CD4-positive, alpha-beta memory T cell (primary cell): ENCODE measurements at regions not wholly inside any gene's neighbourhood (a gene's known extent, or its start where the extent isn't known, plus 50 kb on each side); places are given as distances from the start of the nearest gene placed in this dataset.

Experiments used
- CTCF ChIA-PET: fragments of 350-600 bp; sonication (Branson Sonifier 250); formaldehyde crosslinking; loops from one replicate; lab custom pipeline; 2021; ENCODE audit warnings: inconsistent platforms; ENCODE audit not compliant: partially characterized antibody; lab: Charles Lee
- POLR2A ChIA-PET: fragments of 350-600 bp; sonication (Branson Sonifier 250); formaldehyde crosslinking; loops from one replicate; lab custom pipeline; 2021; ENCODE audit not compliant: partially characterized antibody; lab: Charles Lee
- DNase-seq, 5 donors: peaks; one replicate each; pipeline versions ENCODE4 v3.0.0 to v3.0.0-alpha.2; 2020 to 2022; ENCODE audit warnings: mixed read lengths in 1 of 5
- H3K27ac ChIP-seq: one replicate; pipeline ENCODE4 v1.7.0; 2013; ENCODE audit warnings: low read depth, low read length
- H3K27me3 ChIP-seq: 2 replicates; pipeline ENCODE4 v1.7.0; 2013; ENCODE audit warnings: mild to moderate bottlenecking, low read length, moderate library complexity; ENCODE audit not compliant: insufficient read depth
- H3K36me3 ChIP-seq: 2 replicates; pipeline ENCODE4 v1.7.0; 2013; ENCODE audit warnings: mild to moderate bottlenecking, low read length, moderate library complexity; ENCODE audit not compliant: insufficient read depth
- H3K4me1 ChIP-seq: 2 replicates; pipeline ENCODE4 v1.7.0; 2013; ENCODE audit warnings: mild to moderate bottlenecking, low read length, moderate library complexity; ENCODE audit not compliant: insufficient read depth
- H3K4me3 ChIP-seq, 2 donors: one replicate each; pipeline ENCODE4 v1.7.0; 2013; ENCODE audit warnings: low read length in 2 of 2, mild to moderate bottlenecking in 1 of 2
- H3K9me3 ChIP-seq, 2 donors: one replicate each; pipeline ENCODE4 v1.7.0; 2013; ENCODE audit warnings: low read length in 2 of 2, control low read depth in 1 of 2; ENCODE audit not compliant: control insufficient read depth in 1 of 2
- H3K27ac Mint-ChIP-seq, 7 donors: one replicate each; pipeline ENCODE4 v1.8.0; 2020 to 2021; ENCODE audit warnings: mixed read lengths in 7 of 7, mild to moderate bottlenecking in 6 of 7, inconsistent platforms in 3 of 7, moderate library complexity in 3 of 7
- H3K27me3 Mint-ChIP-seq, 2 donors: one replicate each; pipeline ENCODE4 v1.8.0; 2020 to 2021; ENCODE audit warnings: mixed read lengths in 2 of 2
- H3K36me3 Mint-ChIP-seq, 2 donors: one replicate each; pipeline ENCODE4 v1.8.0; 2020 to 2021; ENCODE audit warnings: mixed read lengths in 2 of 2, inconsistent platforms in 1 of 2, mild to moderate bottlenecking in 1 of 2
- H3K4me1 Mint-ChIP-seq, 4 donors: one replicate each; pipeline ENCODE4 v1.8.0; 2020 to 2021; ENCODE audit warnings: mixed read lengths in 4 of 4, mild to moderate bottlenecking in 1 of 4
- H3K4me3 Mint-ChIP-seq, 8 donors: one replicate each; pipeline ENCODE4 v1.8.0; 2020 to 2021; ENCODE audit warnings: mixed read lengths in 8 of 8, mild to moderate bottlenecking in 7 of 8, moderate library complexity in 6 of 8, inconsistent platforms in 3 of 8
- H3K9me3 Mint-ChIP-seq, 8 donors: one replicate each; pipeline ENCODE4 v1.8.0; 2020 to 2021; ENCODE audit warnings: mixed read lengths in 8 of 8, mild to moderate bottlenecking in 5 of 8, inconsistent platforms in 3 of 8, moderate library complexity in 1 of 8
- intact Hi-C: fragments of 100-400 bp; cut with micrococcal nuclease; formaldehyde crosslinking; loops from one replicate; pipeline ENCODE4 v1.15.1; 2023

GRCh38 chr11:95429376-95429907 lies 198.4 kb upstream of the SESN3 start:
- no peaks in the 10 kb centered on the region for H3K36me3 Mint-ChIP-seq
- POLR2A ChIA-PET, result no interaction called here
- H3K27me3 Mint-ChIP-seq, result peaks cover 0 to 2% of the 10 kb centered on the region in 2 donors
- H3K4me3 Mint-ChIP-seq, result no peak overlapping the region
- H3K9me3 Mint-ChIP-seq, result peaks cover 0 to 2% (median 0%) of the 10 kb centered on the region in 8 donors
- Histone ChIP-seq H3K36me3 (no peaks in the 10 kb centered on the region), H3K4me1 (no peaks in the 10 kb centered on the region), H3K9me3 (no peaks in the 10 kb centered on the region), H3K4me3 (no peak overlapping the region), H3K27me3 (no peaks in the 10 kb centered on the region), H3K27ac (no peak overlapping the region)
- no peak for DNase-seq
- H3K4me1 Mint-ChIP-seq, result peaks cover 2% of the 10 kb centered on the region in 4 donors
- CTCF ChIA-PET, result no interaction called here
- H3K27ac Mint-ChIP-seq, result no peak overlapping the region
- intact Hi-C loops, result no loop called here

DNA sequence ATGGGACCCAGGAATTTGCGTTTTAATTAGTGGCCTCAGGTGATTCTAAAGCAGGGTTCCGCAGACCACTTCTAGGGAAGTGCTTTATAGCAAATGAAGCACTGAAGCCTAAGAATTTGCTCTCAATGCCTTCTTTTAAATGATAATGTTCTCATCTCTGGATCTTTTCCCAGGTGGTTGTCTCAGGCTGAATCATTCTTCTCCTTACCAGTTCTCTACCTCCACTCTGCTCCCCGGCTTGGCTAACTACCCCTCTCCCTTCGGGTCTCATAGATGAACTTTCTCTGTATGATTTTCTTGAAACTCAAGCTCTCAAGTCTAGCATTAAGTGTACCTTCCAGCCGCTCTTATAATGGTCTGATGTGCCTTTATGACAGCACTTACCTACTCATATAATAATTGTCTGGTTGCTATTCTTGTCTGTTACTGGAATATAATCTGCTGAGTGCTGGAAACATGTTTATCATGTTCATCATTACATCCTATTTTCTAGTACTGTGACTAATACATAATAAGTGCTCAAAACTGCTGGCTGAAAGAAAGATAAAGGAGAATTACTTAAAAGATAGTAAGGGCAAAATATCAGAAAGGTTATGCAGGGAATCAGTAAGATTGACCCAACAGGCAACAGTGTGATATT lies 195.9 kb upstream of the SESN3 start:
- DNase-seq, result no peak
- H3K27ac Mint-ChIP-seq, result no peak overlapping the region
- POLR2A ChIA-PET, result no interaction called here
- peaks cover 0 to 2% of the 10 kb centered on the region in 2 donors for H3K27me3 Mint-ChIP-seq
- H3K9me3 Mint-ChIP-seq, result no peaks in the 10 kb centered on the region
- intact Hi-C loops, result no loop called here
- Histone ChIP-seq H3K36me3 (no peaks in the 10 kb centered on the region), H3K27me3 (no peaks in the 10 kb centered on the region), H3K4me3 (no peak overlapping the region), H3K4me1 (no peaks in the 10 kb centered on the region), H3K27ac (no peak overlapping the region), H3K9me3 (no peaks in the 10 kb centered on the region)
- no peaks in the 10 kb centered on the region for H3K36me3 Mint-ChIP-seq
- CTCF ChIA-PET, result no interaction called here
- no peaks in the 10 kb centered on the region for H3K4me1 Mint-ChIP-seq
- H3K4me3 Mint-ChIP-seq, result peak overlapping the region in 1 of 8 donors; percentile 2

DNA sequence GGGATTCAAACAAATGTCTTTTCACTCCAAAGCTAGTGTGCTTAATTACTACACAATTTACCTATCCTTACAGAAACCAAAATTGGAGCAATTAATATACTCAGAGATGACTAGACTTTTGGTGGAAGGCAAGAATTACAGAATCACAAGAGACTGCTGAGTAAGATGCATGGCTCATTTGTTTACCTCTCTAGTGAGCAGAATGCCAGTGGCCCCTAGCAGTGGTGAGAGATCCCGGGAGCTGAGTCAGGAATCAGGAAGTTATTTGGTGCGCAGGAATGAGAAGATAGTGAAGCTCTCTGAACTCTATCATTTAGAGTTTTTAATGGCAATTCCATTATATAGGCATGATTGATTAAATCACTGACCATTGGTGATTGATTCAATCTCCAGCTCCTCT lies 188.9 kb upstream of the SESN3 start:
- Mint-ChIP-seq H3K27me3 (no peaks in the 10 kb centered on the region), H3K4me3 (no peak overlapping the region), H3K4me1 (peaks cover 0 to 9% (median 4%) of the 10 kb centered on the region in 4 donors), H3K27ac (no peak overlapping the region), H3K9me3 (no peaks in the 10 kb centered on the region), H3K36me3 (no peaks in the 10 kb centered on the region)
- Histone ChIP-seq H3K9me3 (no peaks in the 10 kb centered on the region), H3K27ac (no peak overlapping the region), H3K27me3 (no peaks in the 10 kb centered on the region), H3K4me1 (no peaks in the 10 kb centered on the region), H3K36me3 (no peaks in the 10 kb centered on the region), H3K4me3 (no peak overlapping the region)
- POLR2A ChIA-PET, result interaction anchor here (0.6 kb wide), 1 partner anchor 835 kb away, joined by 3 read pairs; no protein-coding TSS in a partner anchor
- no peak for DNase-seq
- CTCF ChIA-PET, result interaction anchor here (1.8 kb wide), 1 partner anchor 286 kb away, joined by 5 read pairs; no protein-coding TSS in a partner anchor
- intact Hi-C loops, result no loop called here

DNA sequence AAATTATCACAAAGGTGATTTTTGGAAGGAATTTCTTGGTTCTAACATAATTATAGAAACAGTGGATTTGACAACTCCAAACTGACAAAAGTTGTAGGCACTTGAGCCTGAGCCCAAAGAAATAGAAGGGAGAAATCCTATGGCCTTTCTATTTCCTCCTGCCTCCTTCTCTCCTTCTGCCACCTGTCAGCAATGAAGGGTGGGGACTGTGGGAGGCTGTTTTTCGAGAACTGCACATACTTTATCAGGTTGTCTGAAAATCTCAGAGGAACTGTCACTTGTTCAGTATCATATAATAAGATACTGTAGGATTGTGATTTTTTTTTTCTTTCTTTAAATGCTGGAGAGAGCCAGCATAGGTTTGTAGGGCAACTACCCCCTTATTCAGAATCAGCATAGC lies 187.9 kb upstream of the SESN3 start:
- no peaks in the 10 kb centered on the region for H3K9me3 ChIP-seq
- intact Hi-C loops, result no loop called here
- DNase-seq, result no peak
- H3K4me1 Mint-ChIP-seq, result peaks cover 0 to 9% (median 4%) of the 10 kb centered on the region in 4 donors
- no peaks in the 10 kb centered on the region for H3K27me3 ChIP-seq
- POLR2A ChIA-PET, result no interaction called here
- no peaks in the 10 kb centered on the region for H3K27me3 Mint-ChIP-seq
- no peak overlapping the region for H3K27ac Mint-ChIP-seq
- no peaks in the 10 kb centered on the region for H3K36me3 ChIP-seq
- no peaks in the 10 kb centered on the region for H3K36me3 Mint-ChIP-seq
- no peak overlapping the region for H3K27ac ChIP-seq
- no peak overlapping the region for H3K4me3 Mint-ChIP-seq
- no peaks in the 10 kb centered on the region for H3K4me1 ChIP-seq
- CTCF ChIA-PET, result no interaction called here
- no peak overlapping the region for H3K4me3 ChIP-seq
- peaks cover 0 to 2% (median 0%) of the 10 kb centered on the region in 8 donors for H3K9me3 Mint-ChIP-seq

DNA sequence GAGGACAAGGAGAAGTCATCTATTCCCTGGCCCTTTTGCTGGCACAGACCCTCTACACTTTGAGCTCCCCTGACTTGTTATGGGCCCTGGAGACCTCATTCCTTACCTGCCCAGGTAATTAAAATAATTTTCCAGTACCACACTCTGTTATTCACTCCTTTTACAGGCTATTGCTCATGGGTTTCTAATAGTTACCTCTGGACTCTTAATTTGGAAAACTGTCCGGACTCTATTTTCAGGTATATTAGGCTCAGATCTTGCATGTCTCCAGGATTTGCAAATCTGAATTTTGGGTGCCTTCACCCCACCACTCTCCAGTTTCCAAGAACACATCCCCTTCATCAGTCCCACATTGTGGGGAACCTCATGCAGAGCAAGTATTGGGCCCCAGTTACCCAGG lies 186.8 kb upstream of the SESN3 start:
- Histone ChIP-seq H3K4me1 (no peaks in the 10 kb centered on the region), H3K36me3 (no peaks in the 10 kb centered on the region), H3K4me3 (no peak overlapping the region), H3K27ac (no peak overlapping the region), H3K27me3 (no peaks in the 10 kb centered on the region), H3K9me3 (no peaks in the 10 kb centered on the region)
- POLR2A ChIA-PET, result no interaction called here
- no peak for DNase-seq
- intact Hi-C loops, result no loop called here
- CTCF ChIA-PET, result interaction anchor here (1.0 to 1.7 kb wide), 3 partner anchors 12 to 288 kb away, joined by 3 to 4 read pairs (median 3); no protein-coding TSS in a partner anchor
- Mint-ChIP-seq H3K4me3 (no peak overlapping the region), H3K27me3 (no peaks in the 10 kb centered on the region), H3K27ac (no peak overlapping the region), H3K4me1 (peaks cover 0 to 9% (median 4%) of the 10 kb centered on the region in 4 donors), H3K9me3 (peaks cover 0 to 5% (median 0%) of the 10 kb centered on the region in 8 donors), H3K36me3 (no peaks in the 10 kb centered on the region)

DNA sequence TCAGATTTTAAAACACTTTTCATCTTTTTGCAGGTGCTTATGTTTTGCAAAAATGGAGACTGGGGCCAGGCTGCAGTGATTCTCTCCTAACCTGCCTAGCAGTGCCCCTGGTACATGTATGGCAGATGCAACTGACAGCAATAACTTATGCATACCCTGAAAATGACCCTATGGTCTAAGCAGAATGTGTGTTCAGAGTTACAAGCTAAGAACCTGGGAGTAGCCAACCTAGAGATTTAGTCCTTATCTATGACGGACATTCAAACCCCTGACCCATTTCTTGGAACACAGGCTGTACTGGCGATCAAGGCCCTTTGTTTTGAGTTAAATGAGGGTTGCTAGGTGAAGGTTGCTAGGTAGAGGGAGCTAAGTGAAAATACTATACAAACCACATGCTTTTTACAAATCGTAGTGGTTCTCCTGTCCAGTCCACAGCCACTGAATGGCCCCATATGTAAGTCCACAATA lies 184.9 kb upstream of the SESN3 start:
- Mint-ChIP-seq H3K27ac (no peak overlapping the region), H3K4me3 (no peak overlapping the region), H3K36me3 (no peaks in the 10 kb centered on the region), H3K9me3 (peaks cover 0 to 5% (median 0%) of the 10 kb centered on the region in 8 donors), H3K27me3 (no peaks in the 10 kb centered on the region), H3K4me1 (peaks cover 3 to 14% (median 9%) of the 10 kb centered on the region in 4 donors)
- H3K27ac ChIP-seq, result no peak overlapping the region
- no peaks in the 10 kb centered on the region for H3K4me1 ChIP-seq
- ChIA-PET CTCF (interaction anchor here (1.7 kb wide), 1 partner anchor 289 kb away, joined by 4 read pairs; no protein-coding TSS in a partner anchor), POLR2A (no interaction called here)
- H3K27me3 ChIP-seq, result no peaks in the 10 kb centered on the region
- intact Hi-C loops, result no loop called here
- H3K36me3 ChIP-seq, result no peaks in the 10 kb centered on the region
- H3K4me3 ChIP-seq, result no peak overlapping the region
- no peaks in the 10 kb centered on the region for H3K9me3 ChIP-seq
- DNase-seq, result no peak

- Histone ChIP-seq H3K27me3 (no peaks in the 10 kb centered on the region), H3K4me3 (no peak overlapping the region), H3K4me1 (no peaks in the 10 kb centered on the region), H3K36me3 (no peaks in the 10 kb centered on the region), H3K9me3 (no peaks in the 10 kb centered on the region), H3K27ac (no peak overlapping the region)
- intact Hi-C loops, result no loop called here
- no peaks in the 10 kb centered on the region for H3K27me3 Mint-ChIP-seq
- POLR2A ChIA-PET, result no interaction called here
- H3K27ac Mint-ChIP-seq, result no peak overlapping the region
- H3K36me3 Mint-ChIP-seq, result no peaks in the 10 kb centered on the region
- peaks cover 0 to 5% (median 0%) of the 10 kb centered on the region in 8 donors for H3K9me3 Mint-ChIP-seq
- no peak overlapping the region for H3K4me3 Mint-ChIP-seq
- CTCF ChIA-PET, result no interaction called here
- no peak for DNase-seq
- H3K4me1 Mint-ChIP-seq, result peaks cover 5 to 19% (median 12%) of the 10 kb centered on the region in 4 donors
Measured at GRCh38 chr11:95414217-95414616, 183.2 kb upstream of the SESN3 start.
